Liver (tissue), 3 donors: ENCODE measurements at regions not wholly inside any gene's neighbourhood (a gene's known extent, or its start where the extent isn't known, plus 50 kb on each side); places are given as distances from the start of the nearest gene placed in this dataset.

Experiments
- CTCF ChIP-seq: fragments of 150-350 bp; IDR thresholded peaks from 2 replicates; pipeline ENCODE4 v1.5.1; 2017; ENCODE audit warnings: improper control_type of control experiment, low read depth, low read length; ENCODE audit not compliant: missing input control
- FOXA1 ChIP-seq: IDR thresholded peaks from 2 replicates; pipeline ENCODE4 v1.6.1; 2016; ENCODE audit warnings: antibody characterized with exemption
- RAD21 ChIP-seq, 2 donors: IDR thresholded peaks; 2 replicates each; pipeline ENCODE4 v1.6.1; 2016; ENCODE audit warnings: antibody characterized with exemption in 2 of 2, mild to moderate bottlenecking in 2 of 2
- REST ChIP-seq: IDR thresholded peaks from 2 replicates; pipeline ENCODE4 v1.6.1; 2016; ENCODE audit warnings: antibody characterized with exemption, mild to moderate bottlenecking
- RXRA ChIP-seq, 2 donors: IDR thresholded peaks; 2 replicates each; pipeline ENCODE4 v1.6.1; 2017 to 2018; ENCODE audit warnings: antibody characterized with exemption in 2 of 2, mild to moderate bottlenecking in 1 of 2
- YY1 ChIP-seq: IDR thresholded peaks from 2 replicates; pipeline ENCODE4 v1.6.1; 2016; ENCODE audit warnings: antibody characterized with exemption, mild to moderate bottlenecking
- donor health status: healthy.
- donor health status: healthy.

- TF ChIP-seq RXRA (IDR thresholded peaks at IDR 0.05): no peak
- TF ChIP-seq CTCF: no peak
- no peak for TF ChIP-seq REST
- TF ChIP-seq YY1: no peak
- no peak for TF ChIP-seq RAD21 (IDR thresholded peaks at IDR 0.05)
- no peak for TF ChIP-seq FOXA1
Measured at GRCh38 chr1:22280526-22280925, 137.6 kb upstream of the WNT4 start.
